NCI-H2196 (cell line): ENCODE measurements at regions not wholly inside any gene's neighbourhood (a gene's known extent, or its start where the extent isn't known, plus 50 kb on each side); places are given as distances from the start of the nearest gene placed in this dataset.

Experiments used
- DNase-seq: peaks from one replicate; lab custom pipeline; 2025; ENCODE audit not compliant: unreplicated experiment; lab: John Stamatoyannopoulos, UW

- DNase-seq, result no peak
Measured at GRCh38 chr6:147063469-147064031, 140.7 kb upstream of the STXBP5 start.

GRCh38 chr6:147065786-147066185, 138.4 kb upstream of the STXBP5 start:
- DNase-seq, result peak; percentile 74

GRCh38 chr6:147067184-147067583, 137.0 kb upstream of the STXBP5 start:
- DNase-seq, result no peak

DNA sequence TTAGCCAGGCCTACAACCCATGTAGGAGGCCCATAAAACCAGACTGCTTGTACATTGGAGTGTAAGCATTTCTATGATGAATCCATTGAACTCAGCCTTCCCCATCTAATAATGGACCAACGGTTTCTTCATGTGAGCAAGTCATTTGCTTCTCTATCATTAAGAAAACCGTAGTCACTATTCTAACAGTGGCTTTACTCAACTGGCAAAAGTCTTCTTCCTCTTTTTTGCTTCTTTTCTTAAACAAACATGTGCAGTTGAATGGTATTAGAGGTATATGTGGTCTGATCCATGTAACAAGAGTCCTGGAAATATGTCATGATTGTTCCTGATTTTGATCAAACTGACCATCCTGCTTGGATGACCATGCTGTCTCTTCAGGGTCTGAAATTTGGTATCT, 132.4 kb upstream of the STXBP5 start:
- no peak for DNase-seq

- DNase-seq, result no peak
Measured at GRCh38 chr6:147075381-147075780, 128.8 kb upstream of the STXBP5 start.

DNA sequence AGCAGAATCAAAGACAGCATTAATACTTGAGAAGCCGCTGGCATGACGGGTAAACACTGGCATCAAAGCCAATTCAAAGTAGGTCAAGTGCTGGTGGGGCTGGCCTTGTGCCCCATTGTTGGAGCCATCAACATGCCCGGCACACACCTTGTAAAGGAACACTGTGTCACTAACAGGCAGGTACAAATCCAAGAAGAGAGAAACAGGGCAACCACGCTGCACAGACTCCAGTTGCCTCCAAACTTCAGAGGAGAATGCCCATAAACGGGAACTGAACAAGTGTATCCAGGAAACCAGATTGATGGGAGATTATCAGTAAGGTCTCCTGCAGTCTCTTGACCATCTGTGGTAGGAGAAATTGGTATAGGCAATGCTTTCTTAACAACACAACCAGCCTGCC, 127.0 kb upstream of the STXBP5 start:
- DNase-seq, result peak; percentile 68

DNA sequence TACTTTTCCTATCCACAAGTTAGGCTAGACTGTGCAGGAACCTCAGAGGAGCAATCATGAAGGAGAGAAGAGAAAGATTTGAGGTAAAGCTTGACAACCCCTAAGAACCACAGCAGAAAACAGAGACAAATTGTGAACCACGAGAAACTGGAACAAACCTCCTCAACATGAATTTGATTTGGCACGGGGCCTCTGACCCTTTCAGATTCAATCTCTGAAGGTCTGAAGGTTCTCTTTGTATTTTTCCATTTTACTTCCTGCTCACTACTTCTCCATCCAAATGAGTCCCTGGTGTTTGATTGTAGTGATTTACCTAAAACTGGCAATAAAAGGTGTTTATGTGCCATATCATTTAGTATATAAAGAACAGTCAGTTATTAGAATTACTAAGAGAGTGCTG, 126.1 kb upstream of the STXBP5 start:
- peak; percentile 12 for DNase-seq

- DNase-seq, result no peak
Measured at GRCh38 chr6:147078602-147079001, 125.6 kb upstream of the STXBP5 start.

DNA sequence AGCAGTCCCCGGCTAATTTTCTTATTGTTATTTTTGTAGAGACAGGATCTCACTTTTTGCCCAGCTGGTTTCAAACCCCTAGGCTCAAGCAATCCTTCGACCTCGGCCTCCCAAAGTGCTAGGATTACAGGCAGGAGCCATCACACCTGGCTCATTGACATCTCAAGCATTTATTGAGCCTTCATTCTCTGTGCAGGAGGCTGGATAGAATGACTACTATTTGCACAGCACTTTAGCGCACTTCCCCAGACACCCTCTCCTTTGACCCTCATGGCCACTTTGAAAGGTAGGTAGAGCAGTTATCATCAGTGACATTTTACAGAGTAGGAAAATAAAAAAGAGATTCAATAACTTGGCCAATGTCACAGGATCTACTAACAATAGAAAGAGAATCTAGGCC, 124.0 kb upstream of the STXBP5 start:
- peak; percentile 42 for DNase-seq

DNA sequence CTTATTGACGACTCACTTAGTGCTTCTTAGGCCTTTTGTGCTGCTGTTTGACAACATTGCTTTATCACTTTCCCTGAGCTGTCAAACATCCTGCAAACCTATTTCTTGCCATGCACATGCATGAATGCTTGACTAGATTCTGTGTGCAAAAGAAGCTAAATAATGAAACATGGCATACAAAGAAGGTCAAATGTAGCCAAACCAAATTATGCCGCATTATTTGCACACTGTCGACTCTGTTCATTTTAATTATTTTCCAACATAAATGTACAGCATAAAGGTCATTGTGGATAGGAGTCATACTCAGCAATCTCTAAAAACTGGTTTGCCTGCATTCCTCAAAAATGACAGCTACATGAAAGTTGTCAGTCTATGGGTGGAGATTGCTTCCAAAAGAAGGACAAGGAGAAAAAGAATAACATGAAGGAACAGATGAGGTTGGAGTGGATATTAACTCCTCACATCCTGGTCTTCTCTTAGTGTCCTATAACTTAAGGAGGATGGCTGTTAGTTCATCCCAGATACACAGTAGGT, 123.1 kb upstream of the STXBP5 start:
- DNase-seq, result peak; percentile 16

DNA sequence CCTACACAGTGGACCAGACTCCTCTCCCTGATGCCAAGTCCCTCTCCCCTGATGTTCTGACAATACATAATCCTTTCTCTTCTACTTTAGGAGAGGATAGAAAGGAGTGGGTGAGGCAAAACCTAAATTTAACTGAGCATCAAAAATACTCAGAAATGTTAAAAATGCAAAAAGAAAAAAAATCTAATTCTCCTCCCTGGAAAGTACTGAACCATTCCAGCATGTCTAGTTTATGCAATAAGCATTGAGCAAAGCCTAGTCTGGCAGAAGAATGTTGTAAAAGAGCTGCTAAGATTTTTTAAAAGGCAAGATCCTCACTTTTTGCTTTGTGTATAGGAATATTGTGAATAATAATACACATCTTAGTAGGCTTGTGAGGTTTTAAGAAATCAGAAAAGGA, 116.6 kb upstream of the STXBP5 start:
- no peak for DNase-seq

- no peak for DNase-seq
Measured at GRCh38 chr6:147088861-147089260, 115.4 kb upstream of the STXBP5 start.

- no peak for DNase-seq
Measured at GRCh38 chr6:147095316-147095715, 108.9 kb upstream of the STXBP5 start.

- no peak for DNase-seq
Measured at GRCh38 chr6:147099974-147100373, 104.2 kb upstream of the STXBP5 start.

DNA sequence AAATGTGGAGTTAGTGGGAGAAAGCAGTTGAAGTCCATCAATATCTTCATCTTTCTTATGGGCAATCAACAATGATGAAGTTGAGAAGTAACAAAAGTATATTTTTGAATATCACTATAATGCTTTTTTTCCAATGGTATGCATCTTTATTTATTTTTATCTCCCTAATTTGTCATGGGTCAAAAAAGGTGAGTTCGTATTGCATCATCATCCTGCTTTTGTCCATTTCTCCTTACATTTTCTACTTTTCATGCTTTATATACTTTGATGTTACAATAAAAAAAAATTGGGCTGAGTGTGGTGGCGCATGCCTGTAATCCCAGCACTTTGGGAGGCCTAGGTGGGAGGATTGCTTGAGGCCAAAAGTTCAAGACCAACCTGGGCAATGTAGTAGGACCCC, 101.2 kb upstream of the STXBP5 start:
- DNase-seq, result no peak

- DNase-seq, result no peak
Measured at GRCh38 chr6:147103694-147104093, 100.5 kb upstream of the STXBP5 start.

DNA sequence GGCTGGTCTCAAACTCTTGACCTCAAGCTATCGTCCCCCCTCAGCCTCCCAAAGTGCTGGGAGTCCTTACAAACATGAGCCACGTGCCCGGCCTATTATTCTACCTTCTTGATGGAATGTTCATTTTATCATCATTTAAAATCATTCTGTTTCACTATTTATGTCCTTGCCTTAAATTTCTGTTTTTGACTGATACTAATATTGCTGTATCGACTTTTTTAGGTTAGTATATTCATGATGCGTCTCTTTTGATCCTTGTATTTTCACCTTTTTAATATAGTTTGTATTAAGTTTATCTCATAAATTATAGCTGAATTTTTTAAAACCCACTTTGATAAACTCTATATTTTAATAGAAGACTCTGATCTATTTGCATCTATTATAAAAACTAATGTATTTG, 98.4 kb upstream of the STXBP5 start:
- DNase-seq, result no peak

DNA sequence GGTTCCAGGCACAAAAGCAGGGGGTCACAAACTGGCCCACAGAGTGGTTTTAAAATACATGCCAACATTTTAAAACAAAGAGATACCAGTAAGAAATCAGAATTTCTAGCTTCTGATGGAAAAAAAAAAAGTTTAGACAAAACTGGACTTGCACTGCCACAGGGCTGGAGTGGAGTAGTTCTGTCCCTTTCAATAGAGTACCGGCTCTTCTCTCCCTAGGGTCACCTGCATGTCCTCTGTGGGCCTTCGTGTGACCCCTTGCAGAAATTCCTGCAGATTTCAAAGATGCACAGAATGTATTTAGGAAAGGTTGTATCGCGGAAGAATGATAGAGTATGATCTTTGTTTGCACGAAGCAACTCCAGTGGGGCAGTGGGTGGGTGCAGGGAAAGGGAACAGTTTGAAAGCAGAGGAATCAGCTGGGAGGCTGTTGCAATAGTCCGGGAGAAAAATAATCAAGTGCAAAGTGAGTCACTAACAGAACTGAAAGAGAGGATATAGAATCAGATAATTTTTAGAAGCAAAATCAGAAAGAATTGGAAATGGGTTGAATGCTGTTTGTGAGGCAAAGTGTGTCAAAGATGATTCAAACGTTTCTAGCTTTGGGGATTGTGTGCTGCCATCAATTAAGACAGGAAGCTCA, 97.3 kb upstream of the STXBP5 start:
- no peak for DNase-seq

GRCh38 chr6:147108259-147108910, 95.8 kb upstream of the STXBP5 start:
- DNase-seq, result peak; percentile 12

- no peak for DNase-seq
Measured at GRCh38 chr6:147109707-147110106, 94.5 kb upstream of the STXBP5 start.

- DNase-seq, result no peak
Measured at GRCh38 chr6:147116056-147116455, 88.2 kb upstream of the STXBP5 start.

DNA sequence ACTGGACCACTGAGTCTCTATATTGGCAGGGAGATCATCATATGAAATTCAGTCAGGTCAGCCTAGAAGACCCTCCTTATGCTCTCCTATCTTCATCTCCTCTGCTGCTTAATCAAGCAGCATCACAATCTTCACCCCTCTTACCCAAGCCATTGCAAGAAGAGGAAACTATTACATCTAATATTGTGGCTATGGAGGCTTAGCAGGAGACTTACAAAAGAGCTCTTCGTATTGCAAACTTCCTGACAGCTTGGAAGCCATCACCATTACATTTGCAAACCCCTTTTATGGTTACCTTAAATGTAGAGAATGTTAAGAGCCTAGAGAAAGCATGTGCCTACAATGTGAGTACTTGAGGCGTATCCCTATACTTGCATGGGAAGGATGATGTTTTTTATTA, 87.2 kb upstream of the STXBP5 start:
- no peak for DNase-seq
